ENCODE measurements at regions not wholly inside any gene's neighbourhood (a gene's known extent, or its start where the extent isn't known, plus 50 kb on each side); places are given as distances from the start of the nearest gene placed in this dataset.

DNA sequence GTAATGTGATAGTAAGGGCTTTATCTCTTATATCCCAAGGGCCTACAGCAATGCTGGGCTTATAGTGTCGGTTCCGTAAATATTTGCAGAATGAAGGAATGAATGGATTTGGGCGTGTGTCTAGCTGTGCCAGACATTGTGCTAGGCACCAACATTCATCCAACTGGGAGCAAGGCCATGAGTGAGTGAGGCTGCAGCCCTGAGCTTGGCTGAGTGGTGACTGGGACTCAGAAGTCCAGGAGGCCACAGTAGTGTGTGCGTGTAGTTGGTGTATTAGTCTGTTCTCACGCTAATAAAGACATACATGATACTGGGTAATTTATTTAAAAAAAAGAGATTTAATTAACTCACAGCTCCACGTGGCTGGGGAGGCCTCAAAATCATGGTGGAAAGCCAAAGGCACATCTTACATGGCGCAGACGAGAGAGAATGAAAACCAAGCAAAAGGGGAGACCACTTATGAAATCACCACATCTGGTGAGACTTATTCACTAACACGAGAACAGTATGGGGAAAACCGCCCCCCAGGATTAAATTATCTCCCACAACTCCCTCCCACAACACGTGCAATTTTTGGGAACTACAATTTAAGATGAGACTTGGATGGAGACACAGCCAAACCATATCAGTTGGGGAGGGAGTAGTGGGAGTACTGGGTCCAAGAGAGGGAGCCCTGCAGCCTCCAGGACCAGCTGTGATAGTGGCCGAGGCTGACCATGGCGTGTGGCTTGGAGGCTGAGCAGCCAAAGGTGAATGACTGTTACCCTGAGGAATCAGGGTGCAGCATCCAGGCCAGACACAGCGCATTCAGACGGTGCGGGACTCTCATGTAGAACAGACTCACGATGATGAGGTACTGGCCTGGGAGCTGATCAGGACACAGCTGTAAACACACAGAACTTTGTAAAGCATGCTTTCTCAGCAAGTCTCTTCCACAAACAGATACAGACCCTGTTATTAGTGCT is 104.6 kb downstream of the TEX26 start:
- no peak overlapping the region for H3K4me3 ChIP-seq (replicated peaks; ENCODE audit: low read depth, low read length)
- no peak for TF ChIP-seq CTCF (IDR thresholded peaks at IDR 0.05; ENCODE audit: low read length, missing control alignments)
- DNase-seq (ENCODE audit: low read depth), result no peak

DNA sequence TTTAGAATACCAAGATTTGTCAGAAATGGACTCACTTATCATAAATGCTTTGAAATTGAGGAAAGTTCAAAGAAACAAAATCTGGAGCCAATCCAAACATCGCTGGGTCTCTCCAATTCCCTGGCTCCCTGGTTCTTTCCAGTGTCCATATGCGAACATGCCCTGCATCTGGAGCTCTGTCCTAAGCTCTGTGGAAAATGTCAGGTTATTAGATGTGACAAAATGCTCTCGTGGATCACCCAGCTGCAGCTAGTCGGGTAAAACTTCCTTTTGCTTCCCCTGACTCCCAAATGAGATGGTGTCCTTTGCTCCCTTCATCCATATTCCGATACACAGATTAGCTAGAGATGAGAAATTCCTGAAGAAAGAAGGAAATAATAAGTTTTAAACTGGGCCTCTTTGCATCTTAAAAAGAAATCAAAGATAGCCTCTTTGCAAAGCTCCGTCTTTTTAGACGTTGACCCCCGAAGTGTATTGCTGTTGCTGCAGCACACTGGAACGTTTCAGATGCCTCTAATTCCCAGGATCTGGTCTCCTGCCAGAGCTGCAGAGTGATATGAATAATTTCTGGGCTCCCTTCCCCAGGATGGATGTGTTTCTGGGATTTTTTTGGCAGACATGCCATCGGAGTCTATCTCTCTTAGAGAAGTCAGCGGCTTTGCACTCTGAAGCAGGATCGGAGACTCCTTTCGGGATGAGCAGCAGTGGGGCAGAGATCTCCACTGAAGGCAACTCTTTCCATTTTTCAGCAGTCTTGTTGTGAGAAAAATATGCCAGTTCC is 102.9 kb downstream of the TEX26 start:
- TF ChIP-seq CTCF (IDR thresholded peaks at IDR 0.05; ENCODE audit: low read length, missing control alignments), result no peak
- peak; percentile 42 for DNase-seq (ENCODE audit: low read depth)
- no peak overlapping the region for H3K4me3 ChIP-seq (replicated peaks; ENCODE audit: low read depth, low read length)

DNA sequence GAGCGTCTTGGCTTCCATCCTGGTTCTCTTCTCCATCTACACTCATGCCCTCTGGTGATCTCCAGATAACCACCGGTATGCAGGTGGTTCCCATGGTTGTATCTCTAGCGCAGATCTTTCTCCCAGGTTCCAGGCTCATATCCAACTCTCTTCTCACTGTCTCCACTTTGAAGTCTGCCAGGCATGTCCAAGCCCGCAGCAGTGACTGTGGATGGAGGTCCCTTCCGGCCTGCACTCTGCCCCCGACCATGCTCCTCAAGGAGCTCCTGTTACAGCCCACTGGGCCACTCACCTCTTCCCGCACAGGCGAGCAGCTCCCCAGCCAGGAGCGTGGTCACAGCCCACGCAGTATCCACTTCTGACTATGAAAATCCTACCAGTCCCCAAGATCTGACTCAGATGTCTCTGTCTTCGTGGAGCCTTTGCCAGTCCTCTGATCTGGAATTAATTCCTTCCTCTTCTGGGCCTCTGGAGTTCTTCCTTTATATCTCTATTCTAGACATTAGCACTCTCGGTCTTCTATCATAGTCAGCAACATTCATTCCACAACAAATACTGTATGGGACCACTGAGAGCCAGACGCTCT is 100.2 kb downstream of the TEX26 start:
- no peak overlapping the region for H3K4me3 ChIP-seq (replicated peaks; ENCODE audit: low read depth, low read length)
- DNase-seq (ENCODE audit: low read depth), result no peak
- no peak for TF ChIP-seq CTCF (IDR thresholded peaks at IDR 0.05; ENCODE audit: low read length, missing control alignments)

DNA sequence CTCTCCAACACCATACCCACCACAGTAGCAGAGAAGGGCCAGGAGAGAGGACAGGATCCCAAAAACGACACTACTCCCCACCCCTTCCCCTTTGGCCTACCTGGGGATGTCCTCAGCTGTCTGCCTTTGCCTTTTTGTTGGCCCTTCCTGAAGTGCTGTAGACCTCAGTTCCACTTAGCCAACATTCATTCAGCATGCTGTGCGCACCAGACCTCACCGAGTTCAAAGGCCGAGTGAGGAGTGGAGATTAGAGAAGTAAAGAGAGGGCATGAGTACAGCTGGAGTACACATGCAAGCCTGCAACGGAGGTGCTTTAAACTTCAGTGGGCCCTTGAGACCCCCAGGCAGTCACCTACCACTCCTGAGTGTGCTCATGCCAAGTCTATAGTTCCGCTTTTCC is 99.0 kb downstream of the TEX26 start:
- H3K4me3 ChIP-seq (replicated peaks; ENCODE audit: low read depth, low read length), result no peak overlapping the region
- no peak for TF ChIP-seq CTCF (IDR thresholded peaks at IDR 0.05; ENCODE audit: low read length, missing control alignments)
- no peak for DNase-seq (ENCODE audit: low read depth)

DNA sequence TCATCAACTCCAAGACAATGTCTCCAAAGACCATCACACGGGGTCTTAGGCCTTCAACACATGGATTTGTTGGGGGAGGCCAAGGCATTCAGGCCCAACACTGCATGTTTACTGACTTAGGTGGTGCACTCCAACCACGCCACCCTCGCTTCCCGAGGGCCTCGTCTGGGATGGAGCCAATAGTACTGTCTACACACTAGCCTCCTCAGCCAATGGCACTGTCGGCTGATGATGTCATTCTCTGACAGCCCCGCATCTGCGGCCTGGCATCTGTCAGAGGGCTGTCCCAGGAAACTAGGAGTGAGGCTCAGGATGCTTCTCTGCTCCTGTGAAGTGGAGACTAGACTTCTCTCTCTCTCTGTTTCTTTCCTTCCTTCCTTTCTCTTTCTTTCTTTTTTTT is 96.6 kb downstream of the TEX26 start:
- DNase-seq (ENCODE audit: low read depth), result peak; percentile 39
- no peak overlapping the region for H3K4me3 ChIP-seq (replicated peaks; ENCODE audit: low read depth, low read length)
- TF ChIP-seq CTCF (IDR thresholded peaks at IDR 0.05; ENCODE audit: low read length, missing control alignments), result no peak

GRCh38 chr13:31027136-31027535 is 94.7 kb downstream of the TEX26 start:
- no peak overlapping the region for H3K4me3 ChIP-seq (replicated peaks; ENCODE audit: low read depth, low read length)
- no peak for DNase-seq (ENCODE audit: low read depth)
- TF ChIP-seq CTCF (IDR thresholded peaks at IDR 0.05; ENCODE audit: low read length, missing control alignments), result no peak
